HL-60 (cell line): ENCODE measurements at regions not wholly inside any gene's neighbourhood (a gene's known extent, or its start where the extent isn't known, plus 50 kb on each side); places are given as distances from the start of the nearest gene placed in this dataset.

Source experiments
- POLR2AphosphoS5 ChIP-seq: IDR thresholded peaks from 2 replicates; pipeline ENCODE4 v1.6.1; 2012; ENCODE audit warnings: low read depth
- REST ChIP-seq: IDR thresholded peaks from 2 replicates; pipeline ENCODE4 v1.6.1; 2012; ENCODE audit warnings: low read depth; ENCODE audit not compliant: insufficient replicate concordance
- TF ChIP-seq, protein P1 (sequence below): IDR thresholded peaks from one replicate; pipeline ENCODE4 v1.5.1; 2011; ENCODE audit warnings: low read length, control low read depth, inconsistent platforms; ENCODE audit not compliant: insufficient read depth

- TF ChIP-seq, protein P1, sequence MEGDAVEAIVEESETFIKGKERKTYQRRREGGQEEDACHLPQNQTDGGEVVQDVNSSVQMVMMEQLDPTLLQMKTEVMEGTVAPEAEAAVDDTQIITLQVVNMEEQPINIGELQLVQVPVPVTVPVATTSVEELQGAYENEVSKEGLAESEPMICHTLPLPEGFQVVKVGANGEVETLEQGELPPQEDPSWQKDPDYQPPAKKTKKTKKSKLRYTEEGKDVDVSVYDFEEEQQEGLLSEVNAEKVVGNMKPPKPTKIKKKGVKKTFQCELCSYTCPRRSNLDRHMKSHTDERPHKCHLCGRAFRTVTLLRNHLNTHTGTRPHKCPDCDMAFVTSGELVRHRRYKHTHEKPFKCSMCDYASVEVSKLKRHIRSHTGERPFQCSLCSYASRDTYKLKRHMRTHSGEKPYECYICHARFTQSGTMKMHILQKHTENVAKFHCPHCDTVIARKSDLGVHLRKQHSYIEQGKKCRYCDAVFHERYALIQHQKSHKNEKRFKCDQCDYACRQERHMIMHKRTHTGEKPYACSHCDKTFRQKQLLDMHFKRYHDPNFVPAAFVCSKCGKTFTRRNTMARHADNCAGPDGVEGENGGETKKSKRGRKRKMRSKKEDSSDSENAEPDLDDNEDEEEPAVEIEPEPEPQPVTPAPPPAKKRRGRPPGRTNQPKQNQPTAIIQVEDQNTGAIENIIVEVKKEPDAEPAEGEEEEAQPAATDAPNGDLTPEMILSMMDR, result no peak
- no peak for TF ChIP-seq REST
- TF ChIP-seq POLR2AphosphoS5, result no peak
These were observed 59.6 kb upstream of the NXT1 start for GRCh38 chr20:23290761-23291574.
